ENCODE measurements at regions not wholly inside any gene's neighbourhood (a gene's known extent, or its start where the extent isn't known, plus 50 kb on each side); places are given as distances from the start of the nearest gene placed in this dataset.

DNA sequence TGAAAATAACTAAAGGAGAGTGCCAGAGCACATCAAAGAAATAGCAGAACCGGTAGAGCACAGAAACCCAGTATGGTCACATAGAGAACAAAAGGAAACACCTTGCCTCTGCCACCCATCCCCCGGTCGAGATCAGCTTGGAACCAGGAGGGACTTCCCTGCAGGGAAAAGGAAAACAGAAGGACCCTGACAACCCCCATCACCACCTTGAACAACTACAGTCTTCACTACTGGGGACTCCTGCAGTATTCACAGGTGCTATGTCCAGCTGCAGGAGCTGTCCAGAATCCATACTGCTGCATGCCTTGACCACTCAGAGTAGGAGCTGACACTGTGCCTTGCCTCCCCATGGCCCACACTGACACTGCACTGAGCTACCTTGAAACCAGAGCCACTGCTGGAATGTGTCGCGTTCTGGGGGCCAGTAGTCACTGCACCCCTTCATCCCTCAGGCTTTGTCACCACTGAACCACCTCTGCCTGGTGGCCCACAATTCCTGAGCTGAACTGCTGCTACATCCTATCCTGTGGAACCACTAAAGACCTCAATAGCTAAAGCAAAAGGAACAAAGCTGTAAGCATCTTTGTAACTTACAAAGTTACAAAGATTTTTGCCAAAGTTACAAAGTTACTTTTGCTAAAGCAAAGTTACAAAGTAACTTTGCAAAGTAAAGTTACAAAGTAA is 66.8 kb downstream of the TRIL start:
- ATAC-seq (ENCODE audit: low read depth) (no peak), DNase-seq (no peak)
- Histone ChIP-seq H2BK120ac (ENCODE audit: low read depth, low read length) (no peak overlapping the region), H2BK5ac (ENCODE audit: low read depth, low read length, poor library complexity, severe bottlenecking) (no peak overlapping the region), H3K23ac (ENCODE audit: low read depth, low read length) (no peak overlapping the region), H3K4me1 (ENCODE audit: control insufficient read depth, insufficient read depth, low read length) (no peaks in the 10 kb centered on the region), H3K4me3 (ENCODE audit: insufficient read depth, low read depth, low read length) (no peak overlapping the region), H2AK9ac (replicated peaks; ENCODE audit: low read depth, low read length, poor library complexity) (no peak overlapping the region), H3K36me3 (ENCODE audit: control insufficient read depth, insufficient read depth, low read length) (no peaks in the 10 kb centered on the region), H2BK20ac (ENCODE audit: low read depth, low read length) (no peak overlapping the region), H2AFZ (replicated peaks; ENCODE audit: low read length, poor library complexity) (no peak overlapping the region), H3K9ac (ENCODE audit: low read depth, low read length) (no peak overlapping the region), H4K5ac (ENCODE audit: low read depth, low read length) (no peak overlapping the region), H3K27ac (ENCODE audit: insufficient read depth, low read length) (no peak overlapping the region), H3K56ac (ENCODE audit: extremely low read depth, insufficient read depth, low read length) (no peak overlapping the region), H3K18ac (ENCODE audit: low read depth, low read length) (no peak overlapping the region), H3K9me1 (ENCODE audit: insufficient read depth, low read length) (no peaks in the 10 kb centered on the region), H3K27me3 (ENCODE audit: control insufficient read depth, insufficient read depth, low read length) (peaks cover 9% of the 10 kb centered on the region; the same call in 1 of the 2 replicates), H3K4me2 (ENCODE audit: low read depth, low read length) (no peak overlapping the region), H2BK15ac (ENCODE audit: low read depth, low read length) (no peak overlapping the region), H3K4ac (ENCODE audit: low read depth, low read length) (no peak overlapping the region), H4K8ac (ENCODE audit: low read depth in 2 of 2, low read length in 2 of 2) (no peak overlapping the region), H3K14ac (replicated peaks; ENCODE audit: low read depth, low read length) (no peak overlapping the region), H4K91ac (ENCODE audit: insufficient read depth, low read depth, low read length) (no peak overlapping the region), H4K20me1 (ENCODE audit: insufficient read depth, low read length) (no peaks in the 10 kb centered on the region), H2AK5ac (ENCODE audit: low read depth, low read length) (no peak overlapping the region), H3K9me3 (ENCODE audit: control insufficient read depth, insufficient read depth, low read length) (no peaks in the 10 kb centered on the region), H3K79me1 (ENCODE audit: low read depth in 1 of 2, low read length in 2 of 2) (no peaks in the 10 kb centered on the region)
- in situ Hi-C loops (cut with MboI; ENCODE audit: low sequenced_read_pairs) (no loop called here), intact Hi-C loops (cut with micrococcal nuclease) (no loop called here), dilution Hi-C loops (cut with HindIII; ENCODE audit: low sequenced_read_pairs, unreplicated experiment) (no loop called here)
- CTCF ChIA-PET = no interaction called here
- BruUV-seq (replicated peaks) = no TSS peak
- no peak for TF ChIP-seq MAFK (IDR thresholded peaks at IDR 0.05; ENCODE audit: low read depth, low read length)
- POLR2A ChIA-PET (ENCODE audit: unreplicated experiment) = no interaction called here
- WGBS, 2 experiments (ENCODE audit: extremely low coverage in 2 of 2, insufficient read length in 1 of 2) = 25% methylated on average over 2 of the region's 5 CpGs; no CpG with 5 or more reads in 1 of the 2 experiments

Data from IMR-90 (cell line).